PFSK-1 (cell line): ENCODE measurements at regions not wholly inside any gene's neighbourhood (a gene's known extent, or its start where the extent isn't known, plus 50 kb on each side); places are given as distances from the start of the nearest gene placed in this dataset.

Experiments used
- FOXP2 ChIP-seq: optimal IDR thresholded peaks from 2 replicates; pipeline ENCODE3; 2011; ENCODE audit warnings: borderline replicate concordance, control low read depth, inconsistent platforms; ENCODE audit not compliant: insufficient read depth; ENCODE audit errors: extremely low read length, extremely low read depth
- POLR2AphosphoS5 ChIP-seq: IDR thresholded peaks from 2 replicates; pipeline ENCODE4 v1.6.1; 2012; ENCODE audit warnings: low read depth, mild to moderate bottlenecking, control low read depth, low read length, moderate library complexity
- SIN3A ChIP-seq: IDR thresholded peaks from 2 replicates; pipeline ENCODE4 v1.6.1; 2012; ENCODE audit warnings: mild to moderate bottlenecking, low read length, moderate library complexity, borderline replicate concordance; ENCODE audit not compliant: insufficient read depth
- TAF1 ChIP-seq: IDR thresholded peaks from 2 replicates; pipeline ENCODE4 v1.6.1; 2012; ENCODE audit warnings: low read length, control low read depth, borderline replicate concordance; ENCODE audit not compliant: insufficient read depth
- TF ChIP-seq, protein P1 (sequence below), 2 experiments: IDR thresholded peaks; 2 replicates each; pipeline versions ENCODE4 v1.6.1 to v1.8.0; 2011 to 2012; ENCODE audit warnings: low read depth in 2 of 2, low read length in 2 of 2, control low read depth in 1 of 2, inconsistent platforms in 1 of 2, mild to moderate bottlenecking in 1 of 2, moderate library complexity in 1 of 2; ENCODE audit not compliant: insufficient read depth in 1 of 2

- no peak for TF ChIP-seq POLR2AphosphoS5
- no peak for TF ChIP-seq TAF1
- TF ChIP-seq FOXP2 = no peak
- TF ChIP-seq, protein P1, sequence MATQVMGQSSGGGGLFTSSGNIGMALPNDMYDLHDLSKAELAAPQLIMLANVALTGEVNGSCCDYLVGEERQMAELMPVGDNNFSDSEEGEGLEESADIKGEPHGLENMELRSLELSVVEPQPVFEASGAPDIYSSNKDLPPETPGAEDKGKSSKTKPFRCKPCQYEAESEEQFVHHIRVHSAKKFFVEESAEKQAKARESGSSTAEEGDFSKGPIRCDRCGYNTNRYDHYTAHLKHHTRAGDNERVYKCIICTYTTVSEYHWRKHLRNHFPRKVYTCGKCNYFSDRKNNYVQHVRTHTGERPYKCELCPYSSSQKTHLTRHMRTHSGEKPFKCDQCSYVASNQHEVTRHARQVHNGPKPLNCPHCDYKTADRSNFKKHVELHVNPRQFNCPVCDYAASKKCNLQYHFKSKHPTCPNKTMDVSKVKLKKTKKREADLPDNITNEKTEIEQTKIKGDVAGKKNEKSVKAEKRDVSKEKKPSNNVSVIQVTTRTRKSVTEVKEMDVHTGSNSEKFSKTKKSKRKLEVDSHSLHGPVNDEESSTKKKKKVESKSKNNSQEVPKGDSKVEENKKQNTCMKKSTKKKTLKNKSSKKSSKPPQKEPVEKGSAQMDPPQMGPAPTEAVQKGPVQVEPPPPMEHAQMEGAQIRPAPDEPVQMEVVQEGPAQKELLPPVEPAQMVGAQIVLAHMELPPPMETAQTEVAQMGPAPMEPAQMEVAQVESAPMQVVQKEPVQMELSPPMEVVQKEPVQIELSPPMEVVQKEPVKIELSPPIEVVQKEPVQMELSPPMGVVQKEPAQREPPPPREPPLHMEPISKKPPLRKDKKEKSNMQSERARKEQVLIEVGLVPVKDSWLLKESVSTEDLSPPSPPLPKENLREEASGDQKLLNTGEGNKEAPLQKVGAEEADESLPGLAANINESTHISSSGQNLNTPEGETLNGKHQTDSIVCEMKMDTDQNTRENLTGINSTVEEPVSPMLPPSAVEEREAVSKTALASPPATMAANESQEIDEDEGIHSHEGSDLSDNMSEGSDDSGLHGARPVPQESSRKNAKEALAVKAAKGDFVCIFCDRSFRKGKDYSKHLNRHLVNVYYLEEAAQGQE (IDR thresholded peaks at IDR 0.05; ENCODE audit: insufficient read depth in 1 of 2, low read depth in 2 of 2, low read length in 2 of 2) = no peak
- no peak for TF ChIP-seq SIN3A
Observed at GRCh38 chr14:26841326-26841725, 243.5 kb upstream of the NOVA1 start.

DNA sequence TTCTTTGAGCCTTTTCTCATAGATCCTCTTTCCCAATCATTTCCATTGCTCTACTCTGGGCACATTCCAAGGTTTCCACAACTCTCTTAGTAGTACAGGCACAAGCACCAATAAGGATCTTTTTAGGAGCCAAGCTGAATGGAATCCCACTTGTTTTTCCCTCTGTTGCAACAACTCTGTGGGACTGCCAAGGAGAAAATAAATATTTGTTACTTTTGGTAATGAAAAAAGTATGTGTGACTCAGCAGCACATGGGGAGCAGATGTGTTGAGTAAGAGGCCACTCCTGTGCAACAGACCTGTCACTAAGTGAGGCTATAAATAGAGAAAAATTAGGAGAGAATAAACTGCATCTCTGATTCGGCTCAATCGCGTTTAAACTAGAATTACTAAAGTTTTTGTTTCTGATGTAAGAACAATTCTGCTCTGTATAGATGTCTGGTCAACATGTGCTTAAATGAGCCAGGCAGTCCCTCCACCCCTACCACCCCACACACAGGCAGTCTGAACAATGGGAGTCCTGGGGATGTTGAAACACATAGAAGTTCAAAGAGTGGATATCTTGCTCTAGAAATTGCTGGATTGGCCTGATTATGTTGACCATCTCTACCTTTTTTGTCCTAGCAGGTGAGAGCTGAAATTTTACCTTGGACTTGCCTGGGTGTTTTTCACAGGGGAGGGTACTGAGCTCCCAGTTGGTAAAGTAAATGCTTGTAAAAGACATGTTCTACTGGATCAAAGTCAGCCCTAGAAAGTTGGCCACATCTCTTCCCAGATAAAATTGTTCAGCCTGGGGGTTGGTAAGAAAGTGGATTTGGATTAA is 244.3 kb upstream of the NOVA1 start:
- no peak for TF ChIP-seq FOXP2
- TF ChIP-seq SIN3A = no peak
- TF ChIP-seq, protein P1 (IDR thresholded peaks at IDR 0.05; ENCODE audit: insufficient read depth in 1 of 2, low read depth in 2 of 2, low read length in 2 of 2) = no peak
- no peak for TF ChIP-seq TAF1
- TF ChIP-seq POLR2AphosphoS5 = no peak

DNA sequence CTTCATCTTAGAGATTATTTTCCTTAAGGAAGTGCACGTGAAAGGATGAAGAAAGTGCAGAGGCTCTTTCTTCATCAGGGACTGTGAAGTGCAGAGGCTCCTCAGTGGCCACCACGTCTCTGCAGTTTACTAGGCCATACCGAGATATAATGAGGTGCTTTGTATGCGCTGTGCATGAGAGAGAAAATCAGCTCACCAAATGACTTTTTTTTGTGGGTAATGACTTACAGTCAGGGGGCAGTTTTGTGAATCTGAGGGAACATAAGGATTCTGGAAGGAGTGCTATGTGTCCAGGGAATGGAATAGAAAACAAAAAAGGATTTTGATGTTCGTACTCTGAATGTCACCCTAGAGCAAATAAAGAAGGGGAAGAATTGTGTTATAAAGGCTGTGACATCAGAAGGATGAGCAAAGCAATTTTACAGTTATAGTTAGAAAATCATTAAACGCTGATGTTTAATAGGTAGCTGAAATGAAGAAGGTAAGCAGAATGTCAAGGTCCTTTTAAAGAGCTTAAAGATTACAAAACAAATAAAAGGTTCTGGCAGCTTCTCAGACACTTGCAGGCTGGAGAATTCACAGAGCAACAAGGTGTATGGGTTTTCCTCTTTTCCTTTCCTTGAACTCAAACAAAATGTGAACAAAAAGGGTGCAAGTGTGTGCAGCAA is 247.5 kb upstream of the NOVA1 start:
- no peak for TF ChIP-seq TAF1
- TF ChIP-seq, protein P1 (IDR thresholded peaks at IDR 0.05; ENCODE audit: insufficient read depth in 1 of 2, low read depth in 2 of 2, low read length in 2 of 2) = no peak
- no peak for TF ChIP-seq POLR2AphosphoS5
- TF ChIP-seq FOXP2 = no peak
- no peak for TF ChIP-seq SIN3A

- no peak for TF ChIP-seq FOXP2
Observed at GRCh38 chr14:26846388-26846787, 248.6 kb upstream of the NOVA1 start.

- TF ChIP-seq SIN3A = no peak
- TF ChIP-seq, protein P1 (IDR thresholded peaks at IDR 0.05; ENCODE audit: insufficient read depth in 1 of 2, low read depth in 2 of 2, low read length in 2 of 2) = no peak
- no peak for TF ChIP-seq TAF1
- TF ChIP-seq POLR2AphosphoS5 = no peak
- TF ChIP-seq FOXP2 = no peak
Observed at GRCh38 chr14:26849514-26849913, 251.7 kb upstream of the NOVA1 start.
